PC-9 (cell line): ENCODE measurements at regions not wholly inside any gene's neighbourhood (a gene's known extent, or its start where the extent isn't known, plus 50 kb on each side); places are given as distances from the start of the nearest gene placed in this dataset.

Experiments used
- CTCF ChIP-seq: fragments of 200-600 bp; sonication (generic); conservative IDR thresholded peaks from 2 replicates; pipeline ENCODE4 v1.6.1; 2017; ENCODE audit warnings: mixed run types, antibody characterized with exemption, mild to moderate bottlenecking, moderate library complexity
- EZH2 ChIP-seq: fragments of 200-600 bp; sonication (generic); IDR thresholded peaks from 2 replicates; pipeline ENCODE4 v1.8.0; 2017; ENCODE audit warnings: antibody characterized with exemption, low read depth

- TF ChIP-seq CTCF (no peak), EZH2 (no peak)
Observed at GRCh38 chr14:85050180-85050579, 479.8 kb upstream of the FLRT2 start.
